ENCODE measurements at regions not wholly inside any gene's neighbourhood (a gene's known extent, or its start where the extent isn't known, plus 50 kb on each side); places are given as distances from the start of the nearest gene placed in this dataset.
"Not testable (repeated sequence)": the region's sequence is repeated elsewhere in the genome, so short reads cannot be mapped to it uniquely, and the experiment has no call there.

GRCh38 chr14:30267141-30267540, 291.8 kb upstream of the G2E3 start:
- Histone ChIP-seq H3K4me3 (ENCODE audit: low read length) (no peak overlapping the region), H3K36me3 (ENCODE audit: insufficient read depth, low read length) (no peaks in the 10 kb centered on the region), H3K4me1 (ENCODE audit: control insufficient read depth, insufficient read depth, low read length) (peaks cover 31% of the 10 kb centered on the region), H3K27me3 (ENCODE audit: control insufficient read depth, insufficient read depth, low read length) (no peaks in the 10 kb centered on the region), H3K4me2 (ENCODE audit: low read length) (peak overlapping the region; percentile 47), H3K9me3 (replicated peaks; ENCODE audit: low read length) (no peaks in the 10 kb centered on the region), H3K9ac (ENCODE audit: low read depth, low read length) (peak overlapping the region; percentile 46)

DNA sequence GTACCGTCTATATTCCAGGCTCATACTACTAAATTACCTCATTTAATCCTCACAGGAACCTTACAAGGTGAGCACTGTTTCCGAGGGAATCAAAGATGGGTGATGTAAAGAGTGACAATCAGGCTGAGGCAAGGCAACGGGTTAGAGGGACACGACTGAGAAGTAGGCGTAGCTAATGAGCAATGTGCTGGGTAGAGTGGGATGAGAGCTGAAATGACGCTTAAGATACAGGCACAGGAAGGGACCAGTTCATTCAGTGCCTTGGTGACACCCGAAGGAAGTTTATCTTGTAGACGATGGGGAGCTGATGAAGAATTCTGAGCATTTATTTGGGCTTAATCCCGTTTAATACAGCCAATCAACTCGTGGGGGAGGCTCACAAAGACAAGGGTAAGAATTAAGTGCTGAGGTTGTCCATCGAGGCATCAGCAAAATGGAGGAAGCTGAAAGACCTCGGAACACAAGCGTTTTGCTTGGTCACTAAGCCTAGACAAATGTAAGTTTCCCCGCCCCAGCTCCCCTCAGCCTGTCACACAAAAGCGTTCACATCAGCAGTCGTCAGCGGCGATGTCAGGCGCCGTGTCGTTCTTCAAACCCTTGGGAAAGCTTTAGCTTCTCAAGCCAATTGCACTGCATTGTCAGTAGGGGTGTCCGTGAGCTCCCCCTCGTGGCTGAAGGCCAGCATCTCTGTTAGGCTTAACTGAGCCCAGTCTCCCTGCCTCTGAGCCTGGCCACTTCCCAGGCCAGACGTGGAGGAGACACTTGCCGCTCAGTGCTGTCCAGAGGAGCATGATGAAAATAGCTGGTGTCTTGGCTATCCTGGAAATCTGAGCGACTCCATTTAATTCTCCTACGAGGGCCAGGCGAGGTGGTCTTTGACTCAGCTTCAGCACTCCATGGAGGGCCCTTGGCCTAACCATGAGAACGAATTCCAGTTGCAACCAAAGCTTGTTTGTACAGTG, 288.5 kb upstream of the G2E3 start:
- Histone ChIP-seq H3K4me1 (ENCODE audit: control insufficient read depth, insufficient read depth, low read length) (peaks cover 31% of the 10 kb centered on the region), H3K36me3 (ENCODE audit: insufficient read depth, low read length) (no peaks in the 10 kb centered on the region), H3K27me3 (ENCODE audit: control insufficient read depth, insufficient read depth, low read length) (no peaks in the 10 kb centered on the region), H3K4me3 (ENCODE audit: low read length) (peak overlapping the region; percentile 57), H3K9ac (ENCODE audit: low read depth, low read length) (peak overlapping the region; percentile 43), H3K9me3 (replicated peaks; ENCODE audit: low read length) (no peaks in the 10 kb centered on the region), H3K4me2 (ENCODE audit: low read length) (peak overlapping the region; percentile 76)

DNA sequence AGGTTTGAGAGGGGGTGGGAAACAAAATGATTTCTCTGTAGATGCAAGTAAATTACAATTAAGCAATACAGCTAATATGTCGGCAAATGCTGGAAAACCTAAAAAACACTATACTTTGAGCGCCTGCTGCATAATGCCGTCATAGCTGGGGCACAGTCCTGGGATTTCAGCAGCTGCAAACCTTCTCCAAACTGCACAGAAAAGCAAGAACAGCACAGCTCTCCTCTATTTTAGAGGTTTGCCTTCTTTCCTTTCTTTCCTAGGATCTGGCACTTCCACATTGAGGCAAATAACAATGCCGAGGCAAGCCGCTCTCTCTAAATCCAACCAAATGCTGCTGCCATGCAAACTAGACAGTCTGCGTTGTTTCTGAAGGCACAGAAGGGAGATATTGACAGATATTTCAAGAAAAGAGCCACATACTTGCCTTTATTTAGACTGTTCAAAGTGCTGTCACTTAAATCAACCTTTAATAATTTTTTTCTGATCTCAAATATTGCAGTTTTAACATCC, 287.1 kb upstream of the G2E3 start:
- no peaks in the 10 kb centered on the region for H3K27me3 ChIP-seq (ENCODE audit: control insufficient read depth, insufficient read depth, low read length)
- no peak overlapping the region for H3K9ac ChIP-seq (ENCODE audit: low read depth, low read length)
- H3K4me3 ChIP-seq (ENCODE audit: low read length) = no peak overlapping the region
- no peaks in the 10 kb centered on the region for H3K9me3 ChIP-seq (replicated peaks; ENCODE audit: low read length)
- no peak overlapping the region for H3K4me2 ChIP-seq (ENCODE audit: low read length)
- peaks cover 23% of the 10 kb centered on the region for H3K4me1 ChIP-seq (ENCODE audit: control insufficient read depth, insufficient read depth, low read length)
- no peaks in the 10 kb centered on the region for H3K36me3 ChIP-seq (ENCODE audit: insufficient read depth, low read length)

DNA sequence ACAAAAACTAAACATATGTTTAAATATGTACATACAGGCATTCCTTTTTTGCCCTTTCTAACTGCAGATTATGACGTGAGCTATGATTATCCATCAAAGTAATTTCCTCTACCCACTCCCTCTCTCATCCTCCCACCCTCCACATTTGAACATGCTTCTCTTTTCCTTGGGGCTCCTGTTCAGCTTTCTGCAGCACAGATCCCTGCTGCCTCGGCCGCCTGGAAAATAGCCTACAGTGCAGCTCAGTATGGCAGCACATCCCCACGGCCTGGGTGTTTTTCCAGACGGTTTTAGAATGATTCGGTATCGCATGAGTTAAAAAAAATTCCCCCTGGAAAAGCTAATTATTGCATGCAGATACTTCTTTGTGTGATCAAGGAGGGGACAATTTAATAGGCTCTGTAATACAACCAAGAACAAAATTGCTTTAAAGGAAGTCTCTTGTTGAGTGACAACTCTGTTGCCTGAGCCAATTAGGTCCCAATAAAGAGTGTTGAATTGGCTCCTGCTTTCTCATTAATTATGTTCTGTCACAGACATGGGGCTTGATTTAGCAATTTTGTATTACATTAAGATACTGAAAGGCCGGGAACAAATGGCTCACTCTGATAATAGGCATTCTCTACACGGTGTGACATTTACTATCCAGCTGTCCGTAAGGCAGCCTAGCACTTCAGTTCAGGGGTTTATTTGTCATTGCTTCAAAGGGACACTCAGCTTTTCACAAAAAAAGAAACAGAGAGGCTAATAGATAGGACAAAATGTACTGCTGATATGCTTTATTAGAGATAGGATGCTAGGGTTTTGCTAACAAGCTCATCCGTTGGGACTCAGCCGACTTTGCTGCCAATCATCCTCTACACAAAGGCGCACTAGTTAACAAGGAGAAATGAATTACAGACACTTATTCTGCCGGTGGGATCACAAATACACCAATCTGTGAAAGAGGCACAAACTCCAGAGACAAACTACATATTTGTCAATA, 285.8 kb upstream of the G2E3 start:
- H3K4me3 ChIP-seq (ENCODE audit: low read length) = no peak overlapping the region
- no peak overlapping the region for H3K4me2 ChIP-seq (ENCODE audit: low read length)
- peaks cover 10% of the 10 kb centered on the region for H3K4me1 ChIP-seq (ENCODE audit: control insufficient read depth, insufficient read depth, low read length)
- no peaks in the 10 kb centered on the region for H3K9me3 ChIP-seq (replicated peaks; ENCODE audit: low read length)
- H3K36me3 ChIP-seq (ENCODE audit: insufficient read depth, low read length) = no peaks in the 10 kb centered on the region
- no peak overlapping the region for H3K9ac ChIP-seq (ENCODE audit: low read depth, low read length)
- no peaks in the 10 kb centered on the region for H3K27me3 ChIP-seq (ENCODE audit: control insufficient read depth, insufficient read depth, low read length)

GRCh38 chr14:30275604-30276003, 283.4 kb upstream of the G2E3 start:
- no peaks in the 10 kb centered on the region for H3K4me1 ChIP-seq (ENCODE audit: control insufficient read depth, insufficient read depth, low read length)
- no peak overlapping the region for H3K9ac ChIP-seq (ENCODE audit: low read depth, low read length)
- no peaks in the 10 kb centered on the region for H3K9me3 ChIP-seq (replicated peaks; ENCODE audit: low read length)
- no peak overlapping the region for H3K4me3 ChIP-seq (ENCODE audit: low read length)
- no peaks in the 10 kb centered on the region for H3K36me3 ChIP-seq (ENCODE audit: insufficient read depth, low read length)
- H3K27me3 ChIP-seq (ENCODE audit: control insufficient read depth, insufficient read depth, low read length) = no peaks in the 10 kb centered on the region
- no peak overlapping the region for H3K4me2 ChIP-seq (ENCODE audit: low read length)

GRCh38 chr14:30277268-30277667, 281.7 kb upstream of the G2E3 start:
- no peak overlapping the region for H3K4me3 ChIP-seq (ENCODE audit: low read length)
- no peak overlapping the region for H3K4me2 ChIP-seq (ENCODE audit: low read length)
- H3K36me3 ChIP-seq (ENCODE audit: insufficient read depth, low read length) = no peaks in the 10 kb centered on the region
- no peaks in the 10 kb centered on the region for H3K4me1 ChIP-seq (ENCODE audit: control insufficient read depth, insufficient read depth, low read length)
- no peak overlapping the region for H3K9ac ChIP-seq (ENCODE audit: low read depth, low read length)
- no peaks in the 10 kb centered on the region for H3K27me3 ChIP-seq (ENCODE audit: control insufficient read depth, insufficient read depth, low read length)
- no peaks in the 10 kb centered on the region for H3K9me3 ChIP-seq (replicated peaks; ENCODE audit: low read length)

- not testable (repeated sequence) for H3K9ac ChIP-seq (ENCODE audit: low read depth, low read length); H3K4me2 ChIP-seq (ENCODE audit: low read length); H3K9me3 ChIP-seq (replicated peaks; ENCODE audit: low read length); H3K36me3 ChIP-seq (ENCODE audit: insufficient read depth, low read length); H3K27me3 ChIP-seq (ENCODE audit: control insufficient read depth, insufficient read depth, low read length); H3K4me3 ChIP-seq (ENCODE audit: low read length); H3K4me1 ChIP-seq (ENCODE audit: control insufficient read depth, insufficient read depth, low read length)
Observed at GRCh38 chr14:30278856-30279255, 280.1 kb upstream of the G2E3 start.

DNA sequence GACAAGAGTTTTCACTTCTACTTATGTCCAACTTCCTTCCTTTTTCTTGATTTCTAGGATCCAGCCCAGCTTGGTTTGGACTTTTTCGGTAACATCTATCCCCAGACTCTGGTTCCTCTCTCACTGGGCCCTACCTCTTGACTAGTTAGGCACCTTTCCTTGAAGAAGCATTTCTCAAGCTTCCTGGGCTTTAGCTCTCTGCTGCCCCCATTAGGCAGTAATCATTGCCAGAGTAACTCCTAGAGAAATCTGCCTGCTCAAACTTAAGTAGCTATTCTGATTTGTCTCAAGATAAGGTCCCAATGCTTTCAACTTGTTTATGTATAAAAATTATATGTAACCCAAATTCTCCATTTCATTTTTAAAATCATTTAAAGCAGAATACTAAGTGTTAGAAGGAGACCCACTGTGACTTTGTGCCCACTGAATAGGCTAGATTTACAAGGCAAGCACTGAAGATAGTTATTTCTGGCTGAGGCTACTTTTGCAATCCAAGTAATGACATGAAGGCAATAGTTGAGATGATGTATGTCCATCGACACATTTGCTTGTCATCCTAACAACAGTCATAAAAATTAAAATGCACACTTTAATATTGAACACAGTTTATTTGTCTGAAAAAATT, 275.0 kb upstream of the G2E3 start:
- Histone ChIP-seq H3K4me2 (ENCODE audit: low read length) (no peak overlapping the region), H3K36me3 (ENCODE audit: insufficient read depth, low read length) (no peaks in the 10 kb centered on the region), H3K27me3 (ENCODE audit: control insufficient read depth, insufficient read depth, low read length) (no peaks in the 10 kb centered on the region), H3K9me3 (replicated peaks; ENCODE audit: low read length) (no peaks in the 10 kb centered on the region), H3K4me1 (ENCODE audit: control insufficient read depth, insufficient read depth, low read length) (no peaks in the 10 kb centered on the region), H3K4me3 (ENCODE audit: low read length) (no peak overlapping the region), H3K9ac (ENCODE audit: low read depth, low read length) (no peak overlapping the region)

- Histone ChIP-seq H3K4me1 (ENCODE audit: control insufficient read depth, insufficient read depth, low read length) (no peaks in the 10 kb centered on the region), H3K4me2 (ENCODE audit: low read length) (no peak overlapping the region), H3K27me3 (ENCODE audit: control insufficient read depth, insufficient read depth, low read length) (no peaks in the 10 kb centered on the region), H3K9ac (ENCODE audit: low read depth, low read length) (no peak overlapping the region), H3K9me3 (replicated peaks; ENCODE audit: low read length) (no peaks in the 10 kb centered on the region), H3K36me3 (ENCODE audit: insufficient read depth, low read length) (no peaks in the 10 kb centered on the region), H3K4me3 (ENCODE audit: low read length) (no peak overlapping the region)
Observed at GRCh38 chr14:30284808-30285207, 274.1 kb upstream of the G2E3 start.

DNA sequence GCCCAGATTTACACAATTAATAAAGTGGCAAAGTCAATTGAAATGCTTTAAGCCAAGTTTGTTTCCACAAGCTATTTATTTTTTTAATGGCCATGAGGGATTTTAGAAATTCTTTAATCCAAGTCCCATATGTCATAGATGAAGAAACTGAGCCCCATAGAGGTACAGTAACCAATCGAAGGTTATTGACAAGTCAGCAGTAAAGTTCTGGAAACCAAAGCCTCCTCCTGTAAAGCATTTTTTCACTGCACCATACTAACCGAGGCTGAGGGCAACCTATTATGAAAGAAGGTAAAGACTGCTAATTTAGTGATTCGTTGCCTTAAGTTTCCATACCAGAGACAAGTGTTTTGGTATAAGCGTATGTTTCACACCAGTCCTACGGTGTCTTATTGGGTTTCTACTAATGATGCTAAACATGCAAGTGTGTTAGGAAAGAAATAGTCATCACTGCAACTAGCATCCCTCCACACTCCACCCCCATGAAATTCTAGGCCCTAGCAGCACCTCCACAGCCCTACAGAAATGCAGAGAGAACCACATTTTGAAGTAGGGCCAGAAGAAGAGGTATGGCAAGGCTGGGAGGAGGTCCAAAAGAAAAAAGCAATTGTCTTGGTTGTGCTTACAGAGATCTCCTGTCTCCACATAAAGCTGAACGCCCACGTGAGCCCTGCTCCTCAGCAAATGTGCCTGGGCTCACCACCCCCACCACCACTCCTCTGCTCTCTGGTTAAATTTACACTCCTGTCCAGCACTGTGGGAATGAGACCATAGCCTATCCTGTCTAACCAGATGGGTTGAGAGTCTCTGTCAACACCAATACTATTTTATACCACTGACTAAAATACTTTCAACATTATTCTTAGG, 271.1 kb upstream of the G2E3 start:
- H3K9ac ChIP-seq (ENCODE audit: low read depth, low read length) = no peak overlapping the region
- H3K9me3 ChIP-seq (replicated peaks; ENCODE audit: low read length) = no peaks in the 10 kb centered on the region
- H3K4me2 ChIP-seq (ENCODE audit: low read length) = no peak overlapping the region
- peaks cover 11% of the 10 kb centered on the region for H3K4me1 ChIP-seq (ENCODE audit: control insufficient read depth, insufficient read depth, low read length)
- no peak overlapping the region for H3K4me3 ChIP-seq (ENCODE audit: low read length)
- H3K36me3 ChIP-seq (ENCODE audit: insufficient read depth, low read length) = no peaks in the 10 kb centered on the region
- no peaks in the 10 kb centered on the region for H3K27me3 ChIP-seq (ENCODE audit: control insufficient read depth, insufficient read depth, low read length)
